Skeletal muscle satellite cell (primary cell): ENCODE measurements at regions not wholly inside any gene's neighbourhood (a gene's known extent, or its start where the extent isn't known, plus 50 kb on each side); places are given as distances from the start of the nearest gene placed in this dataset.
"Not testable (repeated sequence)": the region's sequence is repeated elsewhere in the genome, so short reads cannot be mapped to it uniquely, and the experiment has no call there.

Source experiments
- H3K27me3 ChIP-seq: 2 replicates; pipeline ENCODE4 v1.7.0; 2013; ENCODE audit warnings: low read length; ENCODE audit not compliant: control insufficient read depth, insufficient read depth
- H3K36me3 ChIP-seq: 2 replicates; pipeline ENCODE4 v1.7.0; 2013; ENCODE audit warnings: mild to moderate bottlenecking, control low read depth, low read length; ENCODE audit not compliant: insufficient read depth
- H3K4me1 ChIP-seq: 2 replicates; pipeline ENCODE4 v1.7.0; 2013; ENCODE audit warnings: low read length; ENCODE audit not compliant: control insufficient read depth, insufficient read depth
- H3K4me2 ChIP-seq: 2 replicates; pipeline ENCODE4 v1.7.0; 2013; ENCODE audit warnings: mild to moderate bottlenecking, low read length
- H3K4me3 ChIP-seq: 2 replicates; pipeline ENCODE4 v1.7.0; 2013; ENCODE audit warnings: low read length
- H3K9ac ChIP-seq: 2 replicates; pipeline ENCODE4 v1.7.0; 2013; ENCODE audit warnings: mild to moderate bottlenecking, low read depth, low read length, moderate library complexity
- H3K9me3 ChIP-seq: replicated peaks from 2 replicates; pipeline ENCODE4 v1.7.0; 2013; ENCODE audit warnings: mild to moderate bottlenecking, control low read depth, low read length

GRCh38 chr15:62352817-62353216, 187.7 kb upstream of the C2CD4B start:
- Histone ChIP-seq H3K27me3 (peaks cover 40% of the 10 kb centered on the region), H3K4me1 (no peaks in the 10 kb centered on the region), H3K4me2 (no peak overlapping the region), H3K9me3 (no peaks in the 10 kb centered on the region), H3K9ac (no peak overlapping the region), H3K36me3 (no peaks in the 10 kb centered on the region), H3K4me3 (no peak overlapping the region)

- no peak overlapping the region for H3K9ac ChIP-seq
- no peak overlapping the region for H3K4me2 ChIP-seq
- H3K4me3 ChIP-seq: no peak overlapping the region
- no peaks in the 10 kb centered on the region for H3K9me3 ChIP-seq
- no peaks in the 10 kb centered on the region for H3K4me1 ChIP-seq
- peaks cover 54% of the 10 kb centered on the region for H3K27me3 ChIP-seq
- no peaks in the 10 kb centered on the region for H3K36me3 ChIP-seq
Observed at GRCh38 chr15:62357431-62357830, 192.3 kb upstream of the C2CD4B start.

- no peak overlapping the region for H3K4me2 ChIP-seq
- H3K4me1 ChIP-seq: no peaks in the 10 kb centered on the region
- no peak overlapping the region for H3K9ac ChIP-seq
- peaks cover 41% of the 10 kb centered on the region for H3K27me3 ChIP-seq
- H3K4me3 ChIP-seq: no peak overlapping the region
- H3K36me3 ChIP-seq: no peaks in the 10 kb centered on the region
- no peaks in the 10 kb centered on the region for H3K9me3 ChIP-seq
Observed at GRCh38 chr15:62359416-62359815, 194.3 kb upstream of the C2CD4B start.

GRCh38 chr15:62360332-62361097, 195.4 kb upstream of the C2CD4B start:
- Histone ChIP-seq H3K9ac (no peak overlapping the region), H3K4me3 (no peak overlapping the region), H3K9me3 (no peaks in the 10 kb centered on the region), H3K27me3 (peaks cover 37% of the 10 kb centered on the region), H3K4me2 (no peak overlapping the region), H3K4me1 (no peaks in the 10 kb centered on the region), H3K36me3 (no peaks in the 10 kb centered on the region)

- H3K4me1 ChIP-seq: no peaks in the 10 kb centered on the region
- peaks cover 38% of the 10 kb centered on the region for H3K27me3 ChIP-seq
- H3K9me3 ChIP-seq: no peaks in the 10 kb centered on the region
- H3K36me3 ChIP-seq: no peaks in the 10 kb centered on the region
- no peak overlapping the region for H3K9ac ChIP-seq
- H3K4me2 ChIP-seq: no peak overlapping the region
- no peak overlapping the region for H3K4me3 ChIP-seq
Observed at GRCh38 chr15:62362144-62362543, 197.1 kb upstream of the C2CD4B start.

- Histone ChIP-seq H3K9ac (no peak overlapping the region), H3K9me3 (no peaks in the 10 kb centered on the region), H3K4me1 (no peaks in the 10 kb centered on the region), H3K4me3 (no peak overlapping the region), H3K4me2 (no peak overlapping the region), H3K27me3 (peaks cover 36% of the 10 kb centered on the region), H3K36me3 (no peaks in the 10 kb centered on the region)
Observed at GRCh38 chr15:62362608-62363007, 197.5 kb upstream of the C2CD4B start.

- no peak overlapping the region for H3K9ac ChIP-seq
Observed at GRCh38 chr15:62363913-62364312, 198.8 kb upstream of the C2CD4B start.

GRCh38 chr15:62365795-62366442, 200.8 kb upstream of the C2CD4B start:
- Histone ChIP-seq H3K27me3 (peaks cover 26% of the 10 kb centered on the region), H3K4me3 (no peak overlapping the region), H3K9me3 (no peaks in the 10 kb centered on the region), H3K4me2 (no peak overlapping the region), H3K4me1 (no peaks in the 10 kb centered on the region), H3K36me3 (no peaks in the 10 kb centered on the region), H3K9ac (no peak overlapping the region)

More at GRCh38 chr15:62363913-62364312, 198.8 kb upstream of the C2CD4B start:
- no peak overlapping the region for H3K4me3 ChIP-seq
- H3K4me1 ChIP-seq: no peaks in the 10 kb centered on the region
- peaks cover 31% of the 10 kb centered on the region for H3K27me3 ChIP-seq
- H3K4me2 ChIP-seq: no peak overlapping the region
- H3K9me3 ChIP-seq: no peaks in the 10 kb centered on the region
- no peaks in the 10 kb centered on the region for H3K36me3 ChIP-seq

GRCh38 chr15:62369454-62369853, 204.4 kb upstream of the C2CD4B start:
- Histone ChIP-seq H3K4me1 (no peaks in the 10 kb centered on the region), H3K9ac (no peak overlapping the region), H3K27me3 (peaks cover 18% of the 10 kb centered on the region), H3K4me2 (no peak overlapping the region), H3K4me3 (no peak overlapping the region), H3K36me3 (no peaks in the 10 kb centered on the region), H3K9me3 (no peaks in the 10 kb centered on the region)

- H3K27me3 ChIP-seq, H3K9me3 ChIP-seq, H3K4me1 ChIP-seq, H3K36me3 ChIP-seq, H3K9ac ChIP-seq, H3K4me3 ChIP-seq, H3K4me2 ChIP-seq: not testable (repeated sequence)
Observed at GRCh38 chr15:62371683-62372082, 206.6 kb upstream of the C2CD4B start.

GRCh38 chr15:62377736-62378480, 212.8 kb upstream of the C2CD4B start:
- Histone ChIP-seq H3K36me3 (no peaks in the 10 kb centered on the region), H3K27me3 (peaks cover 12% of the 10 kb centered on the region), H3K4me1 (no peaks in the 10 kb centered on the region), H3K4me2 (no peak overlapping the region), H3K9me3 (no peaks in the 10 kb centered on the region), H3K4me3 (no peak overlapping the region), H3K9ac (no peak overlapping the region)
